Thyroid gland (tissue), 4 donors: ENCODE measurements at regions not wholly inside any gene's neighbourhood (a gene's known extent, or its start where the extent isn't known, plus 50 kb on each side); places are given as distances from the start of the nearest gene placed in this dataset.

Experiments
- CTCF ChIP-seq, 6 experiments: fragments of 200-600 bp in 3 of 6; fragments of 450-650 bp in 3 of 6; sonication (generic) in 3 of 6; IDR thresholded peaks; one replicate each; pipeline ENCODE4 v1.5.1; 2016 to 2019; ENCODE audit warnings: antibody characterized with exemption in 6 of 6, mild to moderate bottlenecking in 2 of 6, inconsistent platforms in 1 of 6, moderate library complexity in 1 of 6
- POLR2A ChIP-seq, 2 donors: fragments of 450-650 bp; IDR thresholded peaks; one replicate each; pipeline ENCODE4 v1.6.1; 2017; ENCODE audit warnings: antibody characterized with exemption in 2 of 2, mild to moderate bottlenecking in 2 of 2, moderate library complexity in 1 of 2

DNA sequence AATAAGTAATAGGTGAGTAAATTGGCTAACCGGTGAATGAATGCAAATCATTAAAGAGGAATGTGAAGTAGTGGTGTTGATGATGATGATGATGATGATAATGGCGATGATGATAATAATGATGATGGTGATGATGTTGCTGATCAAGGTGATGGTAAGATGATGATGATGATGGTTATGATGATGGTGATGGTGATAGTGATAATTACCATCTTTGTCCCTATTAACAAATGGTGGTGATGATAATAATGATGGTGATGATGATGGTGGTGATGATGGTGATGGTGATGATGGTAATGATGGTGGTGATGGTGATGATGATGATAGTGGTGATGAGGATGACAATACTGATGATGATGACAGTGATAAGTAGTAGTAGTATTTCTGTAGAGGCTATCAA is 452.6 kb downstream of the ZNF536 start:
- no peak for TF ChIP-seq CTCF (IDR thresholded peaks at IDR 0.05)
- TF ChIP-seq POLR2A (IDR thresholded peaks at IDR 0.05), result no peak
